ENCODE measurements at regions not wholly inside any gene's neighbourhood (a gene's known extent, or its start where the extent isn't known, plus 50 kb on each side); places are given as distances from the start of the nearest gene placed in this dataset.

DNA sequence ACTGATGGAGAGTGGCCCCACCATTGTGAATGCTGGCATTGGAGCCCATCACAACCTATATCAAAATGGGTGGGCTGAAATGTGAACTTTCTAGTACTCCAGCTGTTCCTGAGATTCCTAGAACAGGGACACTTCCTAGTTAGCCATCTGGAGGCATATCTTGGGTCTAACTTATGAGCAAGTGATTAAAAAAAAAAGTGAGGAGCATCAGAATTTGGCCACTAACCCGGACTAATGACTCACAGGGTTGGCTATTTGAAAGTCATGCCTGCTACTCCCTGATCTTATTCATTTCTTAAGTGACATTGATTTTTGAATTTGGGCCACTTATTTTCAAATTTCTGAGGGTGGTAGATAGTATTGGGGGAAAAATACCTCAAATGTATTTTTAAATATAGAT is 216.6 kb downstream of the HRH4 start:
- DNase-seq: no peak

DNA sequence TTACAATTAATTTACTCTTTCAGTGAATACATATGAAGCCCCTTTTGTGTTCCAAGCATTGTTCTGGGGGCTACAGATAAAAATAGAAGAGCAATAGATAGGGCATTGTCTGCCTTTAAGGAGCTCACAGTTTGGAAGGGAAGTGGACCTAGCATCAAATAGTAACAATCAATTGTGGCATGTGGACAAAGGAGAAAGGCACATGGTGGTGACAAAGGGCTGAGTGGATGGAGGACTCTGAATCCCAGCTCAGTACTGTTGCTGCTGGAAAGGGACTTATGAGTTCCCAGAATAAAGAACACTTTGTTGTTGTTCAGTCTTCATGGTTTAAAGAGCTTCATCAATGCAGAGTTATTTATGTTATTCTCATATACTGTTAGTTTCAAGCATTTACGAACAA is 217.7 kb downstream of the HRH4 start:
- DNase-seq: no peak

DNA sequence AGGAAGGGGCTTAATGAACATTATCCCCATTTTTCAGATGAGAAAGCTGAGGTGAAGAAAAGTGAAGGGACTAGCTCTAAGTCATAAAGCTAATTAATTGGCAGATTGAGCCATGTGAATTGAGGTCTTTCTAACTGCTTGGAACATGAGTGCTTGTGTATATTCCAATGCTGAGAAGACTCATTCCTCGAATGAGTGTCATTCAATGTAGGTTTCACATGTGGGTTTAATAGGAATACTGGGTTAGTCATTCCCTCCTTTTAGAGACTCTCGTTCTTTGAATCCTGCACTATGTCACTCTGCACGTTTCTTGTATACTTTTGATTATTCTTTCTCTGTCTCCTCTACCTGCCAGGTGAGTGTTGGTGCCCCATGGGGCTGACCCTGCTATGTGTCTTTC is 218.2 kb downstream of the HRH4 start:
- DNase-seq: no peak

DNA sequence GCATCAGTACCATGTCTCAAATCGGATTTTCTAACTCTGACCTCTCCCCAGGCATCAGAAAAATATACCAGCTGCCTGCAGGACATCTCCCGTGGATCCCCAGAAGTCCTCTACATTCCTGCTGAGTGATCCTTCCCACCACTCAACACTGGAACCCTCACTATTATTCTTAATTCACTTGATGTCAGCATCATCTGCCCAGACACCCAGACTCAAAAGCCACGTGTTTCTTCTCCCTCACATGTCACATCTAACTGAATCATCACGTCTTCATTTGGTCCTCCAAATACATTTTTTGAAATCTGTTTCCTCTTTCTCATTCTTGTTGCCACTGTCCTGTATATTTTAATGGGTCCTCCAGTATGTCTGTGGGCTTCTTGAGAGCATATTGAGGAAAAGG is 218.6 kb downstream of the HRH4 start:
- DNase-seq: no peak

DNA sequence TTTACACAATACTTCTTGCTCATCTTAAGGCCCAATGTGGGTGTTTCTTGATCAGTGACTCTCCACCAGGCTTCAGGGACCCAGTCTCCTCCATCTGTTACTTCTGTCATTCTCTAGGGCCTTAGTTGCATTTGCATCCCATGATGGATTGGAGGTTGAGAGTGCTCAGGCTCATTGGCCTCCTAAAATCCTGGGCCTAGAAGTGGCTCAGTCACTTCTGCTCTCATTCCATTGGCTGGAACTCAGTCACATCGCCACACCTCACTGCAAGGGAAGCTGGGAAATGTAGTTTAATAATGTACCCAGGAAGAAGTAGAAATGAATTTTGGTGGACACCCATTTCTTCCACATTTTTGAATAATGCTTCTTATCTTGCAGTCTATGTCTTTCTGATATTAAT is 223.5 kb downstream of the HRH4 start:
- no peak for DNase-seq

DNA sequence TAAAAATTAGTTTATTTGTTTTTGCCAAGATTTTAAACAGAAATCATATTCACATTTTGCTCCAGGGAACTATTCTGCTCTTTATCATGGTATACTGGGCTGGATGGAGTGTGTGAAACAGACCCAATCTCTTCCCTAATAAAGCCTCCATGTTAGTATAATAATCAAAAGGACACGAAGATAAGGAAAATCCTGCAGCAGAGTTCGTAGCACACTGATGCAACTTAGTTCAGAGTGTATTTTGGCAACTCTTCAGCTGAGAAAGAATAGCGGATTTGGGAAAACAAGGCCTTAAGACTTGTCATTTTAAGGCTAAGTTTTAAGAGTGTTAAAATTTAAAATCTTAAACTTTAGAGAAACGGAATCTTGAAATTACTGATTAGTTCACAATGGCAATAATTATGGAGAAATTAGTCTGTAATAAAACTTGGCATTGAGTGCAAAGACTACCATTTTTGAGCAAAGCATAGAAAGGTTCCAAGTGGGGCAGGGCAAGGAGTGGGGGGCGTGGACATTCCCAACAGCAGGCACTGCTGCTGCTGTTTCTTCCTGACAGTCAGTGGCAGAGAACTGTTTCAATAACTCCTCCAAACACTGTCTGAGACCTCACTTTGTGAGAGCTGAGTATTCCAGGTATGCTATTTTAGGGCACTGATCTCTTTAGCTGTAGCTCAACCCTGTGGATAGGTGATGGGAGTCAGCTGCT is 225.0 kb downstream of the HRH4 start:
- DNase-seq: no peak

DNA sequence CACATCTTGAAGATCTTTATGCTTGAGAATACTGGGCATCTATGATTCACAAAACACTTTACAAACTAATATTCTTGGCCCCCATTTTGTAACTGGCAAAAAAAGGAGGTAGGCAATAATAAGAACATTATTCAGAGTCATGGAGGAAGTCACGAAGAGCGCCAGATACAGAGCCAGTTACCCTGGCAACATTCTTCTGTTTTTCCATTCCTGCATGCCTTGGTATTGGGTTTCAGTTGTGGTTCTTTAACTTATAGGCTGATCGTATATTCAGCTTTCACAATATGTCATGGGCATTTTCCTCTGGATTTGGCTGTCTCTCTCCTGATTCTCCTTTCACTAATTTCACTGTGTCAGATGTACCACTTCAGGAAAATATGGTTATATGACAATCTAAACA is 234.7 kb downstream of the HRH4 start:
- peak; percentile 28 for DNase-seq

DNA sequence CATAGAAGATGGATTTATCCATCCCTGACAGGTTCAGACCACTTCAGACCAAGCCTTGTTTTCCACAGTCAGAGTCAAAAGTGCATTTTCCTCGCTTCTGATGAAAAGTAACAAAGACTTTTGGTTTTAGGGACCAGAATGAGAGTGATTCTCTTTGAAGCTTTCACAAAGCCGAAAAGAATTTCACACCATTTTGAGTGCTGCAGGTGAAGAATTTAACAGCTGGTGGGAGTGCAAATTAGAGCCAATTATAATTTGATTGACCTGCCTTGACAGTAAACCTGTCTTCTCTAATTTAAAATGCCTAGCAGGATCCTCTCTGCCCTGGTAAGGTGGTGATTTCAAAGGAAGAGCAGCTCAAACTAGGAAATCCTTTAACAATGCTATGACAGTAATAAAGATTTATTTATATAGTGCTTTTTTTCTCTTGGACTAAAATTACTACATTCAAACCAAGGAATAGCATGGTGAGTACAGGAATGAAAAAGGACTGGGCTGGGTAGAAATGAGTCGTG is 241.6 kb downstream of the HRH4 start:
- DNase-seq: no peak

DNA sequence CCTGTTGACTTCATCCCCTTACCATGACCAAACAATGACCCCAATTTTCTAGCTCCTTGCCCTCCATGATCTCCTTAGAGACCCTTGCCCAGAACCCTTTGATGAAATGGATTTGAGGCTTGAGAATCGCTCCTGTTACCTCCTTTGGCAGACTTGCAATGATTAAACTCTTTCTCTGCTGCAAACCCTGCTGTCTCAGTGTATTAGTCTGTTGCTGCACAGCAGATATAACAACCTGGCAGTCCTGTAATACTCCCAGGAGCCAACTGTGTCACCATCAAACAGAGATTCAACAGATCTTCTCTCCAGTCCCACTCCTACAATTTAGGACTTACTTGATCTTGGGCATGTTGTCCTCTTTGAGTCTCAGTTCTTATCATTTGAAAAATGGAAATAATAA is 242.9 kb downstream of the HRH4 start:
- DNase-seq: no peak

DNA sequence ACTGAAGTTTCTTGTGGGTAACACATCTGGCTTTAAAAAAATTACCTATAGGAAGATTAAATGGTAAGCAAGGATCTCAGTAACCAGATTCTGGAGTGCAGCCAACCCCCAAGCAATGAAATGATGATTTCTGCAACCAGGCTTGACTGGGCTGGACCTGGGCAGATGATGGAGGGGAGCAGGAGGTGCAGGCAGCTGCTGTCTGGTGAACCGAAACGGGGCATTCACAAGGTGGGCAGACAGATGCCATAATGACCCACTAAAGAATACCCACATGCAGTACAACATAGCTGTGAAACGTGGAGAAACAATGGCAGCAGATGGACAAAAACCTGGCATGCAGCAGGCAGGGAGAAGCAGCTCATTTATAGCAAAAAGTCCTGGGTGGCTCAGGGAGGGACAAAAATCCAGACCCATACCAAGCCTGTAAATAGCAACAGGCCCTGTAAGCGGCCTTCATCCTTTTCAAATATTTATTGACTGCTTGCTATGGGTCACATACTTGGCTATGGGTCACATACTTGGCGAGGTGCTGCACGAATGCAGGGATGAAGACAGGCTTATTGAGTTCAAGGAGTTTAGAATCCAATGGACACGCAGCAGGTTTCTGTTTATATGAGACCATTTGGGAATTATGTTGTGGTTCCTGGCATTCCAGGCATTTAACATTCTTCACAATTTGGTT is 244.7 kb downstream of the HRH4 start:
- peak; percentile 38 for DNase-seq

DNA sequence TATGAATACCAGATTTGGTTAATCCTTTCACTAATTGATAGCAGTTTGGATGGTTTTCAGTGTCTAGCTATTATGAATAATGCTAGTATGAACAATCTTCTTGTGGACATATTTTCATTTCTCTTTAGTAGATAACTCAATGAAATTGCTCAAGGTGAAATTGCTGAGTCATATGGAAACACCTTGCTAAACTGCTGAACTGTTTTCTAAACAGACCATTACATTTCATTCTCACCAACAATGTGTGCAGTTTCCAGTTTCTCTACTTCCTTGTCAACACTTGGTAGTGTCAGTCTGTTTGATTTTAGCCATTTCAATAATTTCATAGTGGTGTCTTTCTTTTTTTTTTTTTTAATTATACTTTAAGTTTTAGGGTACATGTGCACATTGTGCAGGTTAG is 250.0 kb downstream of the HRH4 start:
- no peak for DNase-seq

DNA sequence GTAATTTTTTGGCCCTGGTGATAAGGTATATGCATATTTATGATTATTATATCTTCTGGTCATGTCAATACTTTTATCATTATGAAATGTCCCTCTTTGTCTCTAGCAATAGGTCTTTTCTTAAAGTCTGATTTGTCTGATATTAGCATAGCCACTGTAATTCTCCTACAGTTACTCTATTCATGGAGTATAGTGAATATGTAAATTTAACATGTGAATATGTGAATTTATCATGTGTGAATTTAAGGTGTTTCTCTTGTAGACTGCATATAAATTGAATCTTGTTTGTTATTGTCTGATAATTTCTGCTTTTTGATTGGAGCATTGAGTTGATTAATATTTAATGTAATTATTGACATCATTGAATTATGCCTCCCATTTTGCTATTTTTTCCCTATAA is 259.4 kb downstream of the HRH4 start:
- DNase-seq: no peak

DNA sequence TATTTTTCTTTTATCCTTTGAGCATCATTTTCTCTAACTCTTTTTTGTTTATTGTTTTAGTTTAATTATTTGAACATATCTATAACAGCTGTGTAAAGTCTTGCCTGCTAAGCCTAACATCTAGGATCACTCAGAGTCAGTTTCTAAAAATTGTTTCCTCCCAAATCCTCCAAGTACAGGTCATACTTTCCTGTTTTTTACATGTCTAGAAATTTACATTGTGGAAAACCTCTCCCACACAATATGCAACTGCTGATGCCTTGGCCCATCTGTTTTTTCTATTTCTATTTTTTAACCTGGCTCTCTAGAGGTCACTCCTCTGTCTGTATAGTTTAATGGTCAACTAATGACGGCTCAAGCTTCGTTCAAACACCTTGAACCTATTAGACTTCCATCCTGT is 261.0 kb downstream of the HRH4 start:
- no peak for DNase-seq

DNA sequence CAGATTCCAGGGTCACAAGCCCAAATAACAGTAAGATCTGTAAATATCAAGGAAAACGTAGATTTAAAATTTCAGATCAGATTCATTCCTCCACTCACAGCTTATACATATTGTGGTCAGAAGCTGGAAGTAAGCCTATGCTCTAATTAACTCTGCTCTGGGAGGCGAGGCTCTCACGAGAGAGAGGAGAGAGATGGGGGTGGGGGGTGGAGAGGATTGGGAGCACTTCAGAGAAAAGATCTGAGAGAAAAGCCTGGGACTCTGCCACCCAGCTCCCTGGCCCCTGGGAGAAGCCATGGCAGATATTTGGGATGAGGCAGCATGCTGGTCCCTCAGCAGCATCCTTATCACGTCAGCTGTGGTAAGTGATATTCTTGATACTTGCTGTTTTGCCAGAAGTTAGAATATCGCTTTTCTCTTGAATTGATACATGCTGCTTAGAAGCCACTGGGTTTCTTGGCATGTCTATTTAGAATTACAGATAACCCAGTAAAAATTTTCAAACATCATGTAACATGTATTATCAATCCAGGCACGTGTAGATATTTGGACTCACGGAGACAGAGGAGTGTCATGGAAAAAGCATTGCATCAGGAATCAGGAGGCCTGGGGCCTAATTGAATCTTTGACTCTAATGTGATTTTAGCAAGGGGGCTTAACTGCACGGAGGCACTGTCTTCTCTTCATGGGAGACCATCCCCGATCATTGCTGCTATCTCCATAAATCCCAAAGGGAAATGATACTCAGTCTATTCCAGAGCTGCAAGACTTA is 265.4 kb downstream of the HRH4 start:
- no peak for DNase-seq

DNA sequence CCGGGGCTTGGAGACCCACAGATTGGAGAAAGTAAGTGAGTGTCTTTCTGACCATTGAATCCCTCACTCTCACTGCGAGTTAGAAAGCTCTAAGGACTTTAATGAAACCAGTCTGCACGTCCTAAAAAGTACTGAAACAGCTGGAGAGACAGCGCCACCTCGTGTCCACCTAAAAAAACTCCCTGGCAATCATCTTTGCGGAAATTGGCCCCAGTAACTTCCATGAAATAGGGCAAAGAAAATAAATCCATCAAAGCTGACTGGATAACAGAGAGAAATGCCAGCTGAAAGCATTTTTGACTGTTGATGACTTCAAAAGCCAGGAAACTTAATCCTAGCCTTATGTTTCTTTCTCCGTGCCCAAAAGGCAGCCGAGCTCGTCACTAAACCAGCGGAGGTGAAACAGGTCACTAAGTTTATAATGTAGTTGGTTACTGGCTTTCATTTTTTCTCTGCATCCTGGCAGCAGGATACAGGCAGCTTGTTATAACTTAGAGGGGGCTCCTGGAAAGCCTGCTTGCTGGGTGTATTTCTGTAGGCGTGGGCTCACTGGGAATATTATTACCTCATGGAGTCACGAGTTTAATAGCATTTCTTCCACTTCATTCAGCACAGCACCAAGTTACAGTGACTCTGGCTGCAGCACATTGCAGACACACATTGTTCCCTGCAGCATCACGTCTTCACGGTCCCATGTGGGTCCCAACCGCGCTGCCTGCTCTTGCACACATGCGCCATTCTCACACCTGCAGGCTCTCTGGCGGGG is 266.5 kb downstream of the HRH4 start:
- DNase-seq: peak; percentile 67

DNA sequence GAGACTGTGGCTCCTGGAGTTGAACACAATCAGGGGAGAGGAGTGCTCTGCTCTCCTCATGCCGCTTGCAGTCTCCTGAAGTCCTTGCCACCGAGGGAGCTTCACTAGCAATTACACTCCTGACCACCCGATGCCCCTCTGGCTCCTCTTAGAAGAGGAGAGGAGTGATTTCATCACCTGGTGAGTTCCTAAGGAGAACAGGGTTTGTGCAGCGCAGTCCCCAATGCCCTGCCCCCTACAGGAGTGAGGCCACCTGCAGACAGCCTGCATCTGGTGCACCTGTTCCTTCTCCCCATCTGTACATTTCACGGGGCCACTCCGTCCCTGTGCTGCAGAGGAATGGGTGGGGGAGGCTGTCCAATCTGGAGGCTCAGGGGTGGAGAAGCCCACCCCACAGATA is 267.2 kb downstream of the HRH4 start:
- DNase-seq: no peak

DNA sequence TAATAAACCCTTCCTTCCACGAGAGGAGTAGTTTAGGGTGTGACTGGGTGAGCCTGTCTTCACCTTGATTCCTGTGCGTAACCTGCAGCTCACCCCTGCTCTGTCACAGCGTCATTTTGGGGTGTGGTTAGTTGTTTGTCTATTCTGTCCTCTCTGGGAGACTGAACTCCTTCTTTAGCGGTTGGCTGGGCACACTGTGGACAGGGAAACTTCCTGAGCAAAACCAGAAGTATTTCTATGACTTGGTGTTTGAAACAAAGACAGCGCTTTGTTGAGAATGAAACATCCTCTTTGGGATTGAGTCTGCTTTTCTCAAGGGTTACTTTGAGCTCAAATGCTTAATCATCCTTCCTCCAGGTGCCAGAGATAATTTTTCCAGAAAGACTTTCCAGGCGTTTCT is 270.7 kb downstream of the HRH4 start:
- no peak for DNase-seq

DNA sequence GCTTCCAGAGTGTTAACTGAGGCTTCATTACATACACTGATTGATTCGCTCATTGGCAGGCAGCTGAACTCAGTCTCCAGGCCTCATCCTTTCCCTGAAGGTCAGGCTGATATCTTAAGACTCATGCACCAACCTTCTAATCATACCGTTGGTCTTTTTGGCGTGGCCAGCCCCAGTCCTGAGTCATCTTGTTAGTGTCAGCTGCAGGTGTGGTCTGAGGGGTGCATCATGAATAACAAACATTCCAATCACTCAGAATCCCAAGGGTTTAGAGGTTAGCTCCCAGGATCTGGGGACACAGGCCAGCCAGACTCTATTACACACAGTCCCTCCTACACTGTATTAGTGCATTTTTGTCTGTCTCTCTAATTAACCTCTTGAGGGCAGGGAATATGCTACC is 271.5 kb downstream of the HRH4 start:
- no peak for DNase-seq

DNA sequence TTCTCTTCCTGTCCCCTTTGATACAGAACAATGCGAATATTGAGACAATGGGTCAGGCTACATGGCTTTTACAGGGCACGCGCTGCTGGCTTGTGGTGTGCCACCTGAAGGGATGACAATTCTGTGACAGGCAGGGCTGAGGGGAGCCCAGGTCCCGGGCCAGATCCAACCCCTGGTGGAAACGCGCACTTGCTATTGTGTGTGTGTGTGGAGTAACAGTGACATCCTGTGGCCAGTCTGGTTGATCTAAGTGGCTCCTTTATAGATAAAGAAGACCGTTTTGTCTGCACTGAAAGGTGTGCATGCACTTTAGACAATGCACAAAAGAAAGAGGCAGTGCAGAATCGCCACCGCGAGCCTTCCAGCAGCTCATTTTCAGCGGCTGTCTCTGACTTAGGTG is 273.6 kb downstream of the HRH4 start:
- DNase-seq: peak; percentile 13

DNA sequence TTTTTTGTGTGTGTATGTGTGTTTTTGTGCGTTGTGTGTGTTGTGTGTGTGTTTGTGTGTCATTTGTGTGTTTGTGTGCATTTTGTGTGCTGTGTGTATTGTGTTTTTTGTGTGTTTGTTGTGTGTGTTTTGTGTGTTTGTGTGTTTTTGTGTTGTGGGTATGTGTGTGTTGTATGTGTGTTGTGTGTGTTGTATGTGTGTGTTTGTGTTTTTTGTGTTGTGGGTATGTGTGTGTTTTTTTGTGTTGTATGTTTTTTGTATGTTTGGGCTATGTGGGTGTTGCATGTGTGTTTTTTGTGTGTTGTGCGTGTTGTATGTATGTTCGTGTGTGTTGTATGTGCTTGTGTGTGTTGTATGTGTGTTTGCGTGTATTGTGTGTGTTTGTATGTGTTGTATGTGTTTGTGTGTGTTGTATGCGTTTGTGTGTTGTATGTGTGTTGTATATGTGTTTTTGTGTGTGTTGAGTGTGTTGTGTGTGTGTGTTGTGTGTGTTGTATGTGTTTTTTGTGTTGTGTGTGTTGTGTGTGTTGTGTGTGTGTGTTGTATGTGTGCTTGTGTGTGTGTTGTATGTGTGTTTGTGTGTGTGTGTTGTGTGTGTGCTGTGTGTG is 275.3 kb downstream of the HRH4 start:
- DNase-seq: no peak

DNA sequence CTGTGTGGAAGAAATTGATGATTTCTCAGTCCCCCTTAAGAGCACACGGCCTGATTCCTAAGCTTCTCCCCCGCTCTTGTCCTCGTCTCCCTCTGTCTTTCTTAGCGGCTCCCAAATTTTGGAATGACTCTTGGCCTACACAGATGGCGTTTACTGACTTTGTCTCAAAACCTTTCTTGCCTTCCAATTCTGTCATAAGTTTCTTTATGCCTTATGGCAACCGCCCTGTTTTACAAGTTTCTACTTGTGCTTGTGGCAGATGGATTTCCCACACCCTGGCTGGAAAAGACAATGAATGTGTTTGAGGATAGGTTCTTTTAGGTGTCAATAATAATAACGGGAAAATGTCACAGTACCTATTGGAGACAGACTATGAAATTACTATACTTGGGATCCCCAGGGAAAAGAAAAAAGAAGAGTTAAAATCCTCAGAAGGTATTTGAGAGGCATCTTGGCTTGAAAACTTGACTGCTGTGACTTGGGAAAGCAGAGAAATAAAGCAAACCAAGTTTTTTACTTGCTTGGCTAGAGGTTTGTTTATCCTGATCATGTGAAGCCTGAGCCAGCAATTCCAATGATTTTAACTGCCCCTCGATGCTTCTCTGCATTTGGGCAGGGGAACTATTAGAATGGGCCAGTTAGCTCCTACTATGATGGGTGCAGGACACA is 276.4 kb downstream of the HRH4 start:
- no peak for DNase-seq

DNA sequence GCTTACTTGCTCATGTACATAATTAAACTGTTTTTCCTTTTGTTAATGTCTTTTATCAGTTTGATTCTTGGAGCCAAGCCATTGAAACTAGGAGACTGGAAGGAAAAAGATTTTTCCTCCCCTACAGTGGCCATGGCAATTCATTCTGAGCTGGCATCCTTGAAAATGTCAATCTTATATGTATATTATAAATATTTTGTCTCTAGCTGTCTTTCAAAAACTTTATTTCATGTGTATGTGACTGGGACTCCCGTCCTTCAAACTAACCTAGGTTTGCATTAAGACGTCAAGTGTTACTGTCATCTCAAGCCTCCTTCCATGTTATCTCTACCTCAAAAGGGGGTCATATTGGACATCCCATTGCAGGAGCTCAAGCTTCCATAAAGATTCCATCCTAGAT is 280.4 kb downstream of the HRH4 start:
- no peak for DNase-seq
